C4-2B (cell line): ENCODE measurements at regions not wholly inside any gene's neighbourhood (a gene's known extent, or its start where the extent isn't known, plus 50 kb on each side); places are given as distances from the start of the nearest gene placed in this dataset.

Source experiments
- H3K27ac ChIP-seq: fragments of 450-650 bp; 2 replicates; pipeline ENCODE4 v1.5.1; 2017
- ZFX ChIP-seq: fragments of 450-650 bp; IDR thresholded peaks from 2 replicates; pipeline ENCODE4 v1.6.1; 2017
- TF ChIP-seq, protein P1 (sequence below): fragments of 450-650 bp; conservative IDR thresholded peaks from 2 replicates; pipeline ENCODE4 v1.5.1; 2017; ENCODE audit warnings: mild to moderate bottlenecking

DNA sequence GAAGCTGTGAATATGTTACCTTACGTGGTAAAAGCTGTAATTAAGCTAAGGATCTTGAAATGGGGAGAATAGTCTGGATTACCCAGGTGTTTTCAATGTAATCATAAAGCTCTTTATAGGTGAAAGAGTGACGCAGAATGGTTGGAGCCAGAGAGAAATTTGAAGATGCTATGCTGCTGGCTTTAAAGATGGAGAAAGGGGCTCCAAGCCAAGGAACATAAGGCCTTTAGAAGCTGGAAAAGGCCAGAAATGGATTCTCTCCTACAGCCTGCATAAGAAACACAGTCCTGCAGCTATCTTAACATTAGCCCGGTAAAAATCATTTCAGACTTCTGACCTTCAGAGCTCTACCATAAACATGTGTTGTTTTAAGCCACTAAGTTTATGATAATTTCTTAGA lies 243.3 kb upstream of the VLDLR start:
- TF ChIP-seq ZFX = no peak
- TF ChIP-seq, protein P1, sequence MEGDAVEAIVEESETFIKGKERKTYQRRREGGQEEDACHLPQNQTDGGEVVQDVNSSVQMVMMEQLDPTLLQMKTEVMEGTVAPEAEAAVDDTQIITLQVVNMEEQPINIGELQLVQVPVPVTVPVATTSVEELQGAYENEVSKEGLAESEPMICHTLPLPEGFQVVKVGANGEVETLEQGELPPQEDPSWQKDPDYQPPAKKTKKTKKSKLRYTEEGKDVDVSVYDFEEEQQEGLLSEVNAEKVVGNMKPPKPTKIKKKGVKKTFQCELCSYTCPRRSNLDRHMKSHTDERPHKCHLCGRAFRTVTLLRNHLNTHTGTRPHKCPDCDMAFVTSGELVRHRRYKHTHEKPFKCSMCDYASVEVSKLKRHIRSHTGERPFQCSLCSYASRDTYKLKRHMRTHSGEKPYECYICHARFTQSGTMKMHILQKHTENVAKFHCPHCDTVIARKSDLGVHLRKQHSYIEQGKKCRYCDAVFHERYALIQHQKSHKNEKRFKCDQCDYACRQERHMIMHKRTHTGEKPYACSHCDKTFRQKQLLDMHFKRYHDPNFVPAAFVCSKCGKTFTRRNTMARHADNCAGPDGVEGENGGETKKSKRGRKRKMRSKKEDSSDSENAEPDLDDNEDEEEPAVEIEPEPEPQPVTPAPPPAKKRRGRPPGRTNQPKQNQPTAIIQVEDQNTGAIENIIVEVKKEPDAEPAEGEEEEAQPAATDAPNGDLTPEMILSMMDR = no peak
- no peak overlapping the region for H3K27ac ChIP-seq

DNA sequence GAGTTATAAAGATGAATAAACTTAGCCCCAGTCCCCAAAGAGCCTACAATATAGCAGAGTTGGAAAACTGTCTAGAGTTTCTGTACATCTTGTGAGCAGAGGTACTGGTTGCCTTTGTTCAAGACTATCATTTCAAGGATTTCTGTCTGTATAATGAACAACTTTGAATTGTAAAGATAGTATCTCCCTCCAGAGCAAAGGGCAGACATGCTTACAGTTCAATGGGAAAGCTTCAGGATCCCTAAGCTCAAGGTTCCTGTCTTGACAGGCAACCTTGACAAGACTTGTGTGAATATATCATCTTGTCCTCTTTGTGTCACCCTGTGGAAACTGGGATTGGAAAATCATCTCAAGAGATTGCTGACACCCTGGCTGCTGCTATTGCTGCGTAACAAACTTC lies 242.8 kb upstream of the VLDLR start:
- TF ChIP-seq, protein P1 = no peak
- no peak for TF ChIP-seq ZFX
- H3K27ac ChIP-seq = no peak overlapping the region

DNA sequence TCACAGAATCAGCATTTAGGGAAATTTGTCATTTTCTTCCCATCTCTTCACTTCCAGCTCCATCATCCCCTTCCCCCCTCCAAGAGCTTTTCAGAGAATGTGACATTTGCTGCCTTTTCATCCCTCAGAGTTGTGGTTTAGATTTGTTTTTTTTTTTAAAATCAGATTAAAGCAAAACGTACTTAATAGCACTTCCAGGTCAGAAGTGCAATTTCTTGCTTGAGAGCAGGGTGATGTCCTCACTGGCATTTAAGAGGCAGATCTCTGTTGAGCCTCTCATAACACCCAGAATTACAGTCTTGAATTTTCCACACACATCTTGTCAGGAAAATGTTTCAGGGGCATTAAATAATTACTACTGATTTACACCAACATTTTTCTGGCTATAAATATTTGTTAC lies 236.8 kb upstream of the VLDLR start:
- no peak overlapping the region for H3K27ac ChIP-seq
- TF ChIP-seq ZFX = no peak
- TF ChIP-seq, protein P1 = no peak

DNA sequence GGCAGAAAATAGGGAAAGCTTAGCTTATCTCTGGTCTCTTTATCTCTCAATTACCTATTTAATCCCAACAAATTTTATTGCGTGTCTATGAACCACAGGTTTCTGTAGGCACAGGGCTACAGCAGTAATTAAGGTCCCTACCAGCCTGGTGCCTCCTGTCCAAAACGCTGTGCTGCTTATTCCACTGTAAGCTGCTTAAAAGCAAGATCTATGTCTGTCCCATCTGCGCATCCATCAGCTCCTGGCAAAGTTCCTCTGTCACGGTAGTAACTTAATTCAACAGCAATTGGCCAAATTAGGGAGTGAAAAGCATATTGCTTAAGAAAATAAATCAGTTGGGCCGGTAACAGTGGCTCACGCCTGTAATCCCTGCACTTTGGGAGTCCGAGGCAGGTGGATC lies 235.8 kb upstream of the VLDLR start:
- no peak overlapping the region for H3K27ac ChIP-seq
- no peak for TF ChIP-seq ZFX
- TF ChIP-seq, protein P1 = no peak

DNA sequence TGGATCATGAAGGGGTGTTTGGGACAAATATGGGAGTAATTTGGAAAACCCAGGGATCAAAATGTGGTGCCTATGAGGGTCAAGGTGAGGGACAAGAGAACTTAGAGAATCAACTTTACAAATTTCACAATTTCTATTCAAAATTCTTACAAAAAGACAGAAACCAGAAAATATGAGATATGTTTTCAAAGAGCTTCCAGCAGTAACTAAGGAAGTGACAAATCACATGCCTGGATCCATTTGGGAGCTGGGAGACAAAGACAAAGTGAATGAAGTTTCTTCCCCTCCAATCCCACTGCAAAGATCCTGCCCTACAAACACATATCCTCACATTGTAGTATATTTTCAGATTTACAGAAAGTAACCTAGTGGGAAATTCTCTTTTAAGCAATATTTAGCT lies 235.0 kb upstream of the VLDLR start:
- H3K27ac ChIP-seq = no peak overlapping the region
- TF ChIP-seq ZFX = no peak
- TF ChIP-seq, protein P1 = no peak

DNA sequence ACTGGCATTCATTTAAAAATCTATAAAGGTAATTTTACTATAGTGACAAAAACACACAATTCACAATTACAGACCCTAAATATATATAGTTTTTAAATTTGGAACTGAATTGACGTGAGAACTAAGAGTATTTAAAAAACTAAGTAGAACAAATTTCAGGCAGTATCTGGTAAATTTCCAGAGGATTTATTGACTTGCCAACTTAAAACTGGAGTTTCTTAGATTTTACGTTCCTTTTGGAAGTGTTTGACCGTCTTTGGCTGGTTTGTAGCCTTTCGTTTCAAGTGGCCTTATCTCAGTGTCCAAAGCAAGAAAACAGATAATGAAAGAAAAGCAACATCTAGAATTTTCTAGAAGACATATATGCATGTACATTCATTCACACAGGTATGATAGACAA lies 234.4 kb upstream of the VLDLR start:
- no peak for TF ChIP-seq ZFX
- TF ChIP-seq, protein P1 = no peak
- no peak overlapping the region for H3K27ac ChIP-seq

DNA sequence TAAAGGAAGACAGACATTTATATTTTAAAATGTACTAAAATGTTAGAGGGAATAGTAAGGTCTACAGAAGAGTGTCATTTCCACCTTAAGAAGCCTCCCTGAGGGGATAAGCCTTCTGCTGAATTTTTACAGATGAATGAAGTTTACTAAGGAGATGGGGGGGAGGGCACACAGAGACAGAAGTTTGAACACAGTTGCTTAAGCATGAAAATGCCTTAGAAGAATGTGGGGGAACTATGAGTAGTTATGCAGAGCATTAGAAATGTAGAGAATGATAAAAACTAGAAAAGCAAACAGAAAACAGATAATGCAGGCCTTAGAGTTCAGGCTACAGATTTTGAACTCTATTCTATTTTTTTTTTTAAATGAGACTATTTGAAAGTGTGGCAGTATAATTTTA lies 232.2 kb upstream of the VLDLR start:
- no peak overlapping the region for H3K27ac ChIP-seq

More for the DNA sequence above, 232.2 kb upstream of the VLDLR start:
- TF ChIP-seq, protein P1 = no peak
- TF ChIP-seq ZFX = no peak
